Stimulated activated naive CD8-positive, alpha-beta T cell treated with anti-CD3 and anti-CD28 coated beads, Interleukin-15, Interleukin-2, amounts not matched to agents 100 U/mL and 50 U/mL, for 24 hours (primary cell): ENCODE measurements at regions not wholly inside any gene's neighbourhood (a gene's known extent, or its start where the extent isn't known, plus 50 kb on each side); places are given as distances from the start of the nearest gene placed in this dataset.
"Not testable (repeated sequence)": the region's sequence is repeated elsewhere in the genome, so short reads cannot be mapped to it uniquely, and the experiment has no call there.

Experiments used
- ATAC-seq: fragments of 150-1000 bp; cut with Tn5 transposase; one replicate; pipeline ENCODE4 v1.10.0; 2021
- DNase-seq: peaks from one replicate; pipeline ENCODE4 v3.0.0; 2021

- ATAC-seq (no peak), DNase-seq (no peak)
Measured at GRCh38 chr4:151561551-151562256, 152.7 kb downstream of the FHIP1A start.

- ATAC-seq = no peak
- DNase-seq = no peak
Measured at GRCh38 chr4:151563194-151563593, 154.2 kb downstream of the FHIP1A start.

- DNase-seq (no peak), ATAC-seq (no peak)
Measured at GRCh38 chr4:151564321-151564720, 155.3 kb downstream of the FHIP1A start.

- ATAC-seq (no peak), DNase-seq (no peak)
Measured at GRCh38 chr4:151565583-151565982, 156.6 kb downstream of the FHIP1A start.

GRCh38 chr4:151566053-151566452 lies 157.1 kb downstream of the FHIP1A start:
- DNase-seq (no peak), ATAC-seq (no peak)

- DNase-seq = no peak
- no peak for ATAC-seq
Measured at GRCh38 chr4:151567056-151567455, 158.1 kb downstream of the FHIP1A start.

- ATAC-seq = no peak
- DNase-seq = no peak
Measured at GRCh38 chr4:151568966-151569365, 160.0 kb downstream of the FHIP1A start.

- DNase-seq (no peak), ATAC-seq (no peak)
Measured at GRCh38 chr4:151569650-151570049, 160.7 kb downstream of the FHIP1A start.

- DNase-seq = no peak
Measured at GRCh38 chr4:151573474-151573873, 164.5 kb downstream of the FHIP1A start.

GRCh38 chr4:151573945-151574344 lies 165.0 kb downstream of the FHIP1A start:
- peak; percentile 23 for ATAC-seq
- no peak for DNase-seq

More at GRCh38 chr4:151573474-151573873, 164.5 kb downstream of the FHIP1A start:
- ATAC-seq = no peak

- ATAC-seq = no peak
- no peak for DNase-seq
Measured at GRCh38 chr4:151574968-151575367, 166.0 kb downstream of the FHIP1A start.

GRCh38 chr4:151575646-151576045 lies 166.7 kb downstream of the FHIP1A start:
- ATAC-seq (no peak), DNase-seq (no peak)

GRCh38 chr4:151576627-151577026 lies 167.7 kb downstream of the FHIP1A start:
- ATAC-seq (no peak), DNase-seq (no peak)

- no peak for ATAC-seq
- DNase-seq = no peak
Measured at GRCh38 chr4:151581570-151581969, 172.6 kb downstream of the FHIP1A start.

GRCh38 chr4:151582098-151582497 lies 173.1 kb downstream of the FHIP1A start:
- no peak for ATAC-seq
- no peak for DNase-seq

- ATAC-seq = no peak
- no peak for DNase-seq
Measured at GRCh38 chr4:151583157-151583914, 174.4 kb downstream of the FHIP1A start.

- ATAC-seq = no peak
- no peak for DNase-seq
Measured at GRCh38 chr4:151584101-151584500, 175.1 kb downstream of the FHIP1A start.

- not testable (repeated sequence) for ATAC-seq, DNase-seq
Measured at GRCh38 chr4:151595629-151596028, 165.2 kb downstream of the GATB start.

GRCh38 chr4:151597691-151598090 lies 163.1 kb downstream of the GATB start:
- ATAC-seq, DNase-seq: not testable (repeated sequence)

GRCh38 chr4:151599863-151600262 lies 160.9 kb downstream of the GATB start:
- no peak for ATAC-seq
- DNase-seq = no peak

GRCh38 chr4:151600432-151600831 lies 160.4 kb downstream of the GATB start:
- DNase-seq = no peak
- no peak for ATAC-seq

GRCh38 chr4:151603377-151603776 lies 157.4 kb downstream of the GATB start:
- ATAC-seq (no peak), DNase-seq (no peak)

- DNase-seq (no peak), ATAC-seq (no peak)
Measured at GRCh38 chr4:151604238-151604637, 156.6 kb downstream of the GATB start.

- DNase-seq (no peak), ATAC-seq (no peak)
Measured at GRCh38 chr4:151605215-151605614, 155.6 kb downstream of the GATB start.
